ENCODE measurements at regions not wholly inside any gene's neighbourhood (a gene's known extent, or its start where the extent isn't known, plus 50 kb on each side); places are given as distances from the start of the nearest gene placed in this dataset.
"Not testable (repeated sequence)": the region's sequence is repeated elsewhere in the genome, so short reads cannot be mapped to it uniquely, and the experiment has no call there.

DNA sequence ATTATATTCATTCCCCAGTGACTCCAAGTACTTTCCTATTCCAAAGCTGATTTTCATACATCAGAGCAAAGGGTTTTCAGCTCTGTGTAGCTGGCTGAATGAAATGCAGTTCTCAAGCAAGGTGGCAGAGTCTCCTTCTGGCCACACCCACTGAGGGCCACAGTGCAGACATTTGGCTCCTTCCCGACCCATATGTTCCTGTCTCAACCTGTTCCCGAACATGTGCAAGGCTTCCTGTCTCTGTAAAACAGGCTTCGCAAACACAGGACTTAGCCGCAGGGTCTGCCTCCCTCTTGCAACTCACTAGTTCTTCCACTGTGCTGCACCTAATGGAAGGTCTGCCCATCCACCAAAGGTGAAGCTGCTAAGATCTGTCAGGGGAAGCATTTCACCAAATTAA, 249.2 kb downstream of the MID1IP1 start:
- peak; percentile 96 for ATAC-seq

DNA sequence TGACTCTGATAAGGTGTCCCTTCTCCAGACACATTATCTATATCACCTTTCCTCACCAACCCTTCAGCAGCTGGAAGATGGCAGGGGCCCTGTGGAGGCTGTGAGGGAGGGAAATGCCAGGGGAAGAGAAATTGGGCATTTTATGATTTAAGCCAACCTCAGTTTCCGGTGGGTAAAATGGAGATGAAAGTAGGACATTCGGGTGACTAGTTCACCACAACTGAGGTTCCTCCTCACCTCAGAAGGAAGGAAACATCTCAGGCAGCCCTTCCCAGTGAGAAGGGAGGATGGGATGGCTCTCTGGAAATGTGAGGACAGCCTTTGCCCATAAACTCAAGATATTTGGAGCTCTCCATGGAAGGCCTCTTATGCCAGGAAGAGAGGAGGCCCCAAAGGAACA, 251.5 kb downstream of the MID1IP1 start:
- no peak for ATAC-seq

DNA sequence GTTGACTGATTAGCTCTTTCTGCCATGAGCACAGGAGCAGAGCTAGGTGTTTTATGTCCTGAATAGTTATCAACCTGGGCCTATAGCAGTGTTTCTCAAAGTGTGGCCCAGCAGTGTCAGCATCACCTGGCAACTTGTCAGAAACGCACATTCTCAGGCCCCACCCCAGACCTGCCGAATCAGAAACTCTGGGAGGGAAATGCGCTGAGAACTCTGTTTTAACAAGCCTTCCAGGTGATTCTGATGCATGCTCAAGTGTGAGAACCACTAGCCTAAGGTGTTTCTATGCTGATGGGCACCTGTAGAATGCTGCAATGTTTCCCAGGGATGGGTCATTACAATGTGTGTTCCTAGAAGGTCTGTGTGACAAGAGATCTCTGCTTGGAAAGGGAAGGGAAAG, 257.5 kb downstream of the MID1IP1 start:
- ATAC-seq: peak; percentile 42

DNA sequence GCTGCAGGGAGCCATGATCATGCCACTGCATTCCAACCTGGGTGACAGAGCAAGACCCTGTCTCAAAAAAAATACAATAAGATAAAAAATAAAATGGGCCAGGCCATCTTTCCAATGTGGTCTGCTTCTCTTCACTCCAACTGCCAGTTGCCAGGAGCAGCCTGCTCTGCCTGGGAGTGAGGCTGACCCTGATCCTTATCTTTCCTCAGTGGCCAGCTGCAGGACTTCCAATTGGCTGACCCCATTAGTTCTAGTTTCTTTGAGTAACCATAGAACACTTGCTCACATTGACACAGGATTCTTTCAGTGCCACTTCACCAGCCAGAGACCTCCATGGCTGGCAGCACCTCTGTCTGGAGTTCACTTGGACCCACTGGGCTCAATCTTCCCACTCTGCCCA, 258.6 kb downstream of the MID1IP1 start:
- ATAC-seq: no peak

DNA sequence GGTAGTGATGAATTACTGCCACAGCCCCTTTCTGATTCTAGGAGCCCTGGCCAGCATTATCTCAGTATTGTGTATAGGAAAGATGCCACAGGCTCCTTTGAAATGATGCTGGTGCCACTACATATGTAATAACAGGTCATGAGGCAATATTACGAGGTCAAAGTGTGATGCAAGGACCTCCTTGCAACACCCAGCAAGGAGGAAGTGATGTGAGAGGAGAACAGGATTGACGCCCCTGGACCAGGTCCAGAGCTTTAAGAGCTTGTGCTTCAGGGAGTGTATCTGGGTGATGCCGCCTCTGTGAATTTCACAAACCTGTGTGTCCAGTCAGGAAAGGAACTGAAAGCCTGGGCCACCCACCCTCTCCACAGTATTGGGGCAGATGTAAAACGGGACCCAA, 261.8 kb downstream of the MID1IP1 start:
- ATAC-seq: peak; percentile 89

DNA sequence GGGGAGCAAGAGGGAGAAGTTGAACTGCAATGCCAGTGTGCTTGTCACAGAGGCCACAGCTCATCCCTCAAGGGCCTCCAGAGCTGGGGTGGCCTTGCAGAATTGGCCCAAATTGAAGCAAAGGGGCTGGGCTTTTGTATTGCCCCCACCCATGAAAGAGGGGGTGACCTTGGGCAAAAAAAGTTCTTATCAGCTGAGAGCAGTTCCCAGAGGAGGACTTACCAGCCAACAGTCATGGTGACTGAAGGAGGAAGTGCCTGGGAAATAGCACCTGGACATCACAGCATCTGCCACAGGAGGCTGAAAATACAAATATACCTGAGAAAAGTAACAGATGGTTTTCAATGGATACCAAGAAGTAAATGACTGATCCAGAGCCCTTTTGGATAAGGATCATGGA, 262.4 kb downstream of the MID1IP1 start:
- ATAC-seq: no peak

DNA sequence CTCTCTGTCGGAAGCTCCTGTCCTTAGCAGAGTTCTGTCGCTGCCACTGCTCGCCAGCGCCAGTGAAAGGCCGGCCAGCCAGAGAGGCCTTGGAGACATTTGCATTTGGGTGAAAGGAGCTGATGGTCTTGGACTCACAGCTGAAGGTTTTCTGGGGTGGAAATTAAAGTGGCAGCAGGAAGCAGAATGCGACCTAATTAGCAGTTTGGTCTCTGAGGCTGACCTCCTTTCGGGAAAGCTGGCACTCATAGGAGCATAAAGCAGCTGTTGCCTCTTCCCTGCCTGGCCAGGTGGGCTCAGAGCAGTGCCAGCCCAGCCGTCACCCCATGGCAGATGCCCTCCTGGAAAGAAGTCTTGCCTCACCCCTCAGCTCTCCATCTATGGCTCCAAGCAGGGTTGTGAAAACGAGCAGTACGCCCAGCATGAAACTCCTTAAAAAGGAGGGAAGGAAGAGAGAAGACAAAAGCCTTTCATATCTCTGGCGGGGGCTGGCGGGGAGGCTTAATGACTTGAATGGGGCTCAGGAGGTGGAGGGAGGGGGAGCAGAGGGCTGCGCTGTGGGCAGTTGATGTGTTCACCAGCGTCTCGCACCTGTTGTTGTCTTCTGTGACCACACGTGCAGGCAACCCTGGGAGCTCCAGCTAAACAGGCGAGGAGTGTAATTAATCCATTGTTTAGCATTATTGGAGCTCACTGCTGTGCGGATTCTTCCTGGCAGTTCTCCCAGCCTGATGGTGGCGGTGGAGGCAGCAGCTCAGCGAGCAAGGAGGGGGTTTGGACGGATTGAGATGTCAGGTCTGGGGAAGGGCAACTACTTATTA, 264.0 kb downstream of the MID1IP1 start:
- ATAC-seq: no peak

DNA sequence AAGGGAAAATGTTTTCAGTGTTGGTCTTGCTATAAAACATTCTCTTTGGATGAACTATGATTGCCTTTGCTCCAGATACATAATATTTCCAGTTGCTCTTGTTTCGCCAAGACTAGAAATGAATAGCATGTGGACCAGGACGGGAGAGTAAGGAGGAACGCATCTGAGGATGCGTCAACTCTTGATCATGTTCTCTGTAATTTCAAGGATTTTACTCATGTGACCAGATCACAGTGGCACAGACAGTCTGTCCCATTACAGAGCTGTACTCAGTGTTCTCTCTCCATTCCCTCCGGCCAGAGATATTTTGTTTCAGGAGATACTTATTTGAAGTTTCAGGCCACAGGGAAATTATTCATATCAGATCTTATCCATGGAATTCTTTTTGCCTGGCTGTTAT, 266.6 kb downstream of the MID1IP1 start:
- ATAC-seq: no peak

DNA sequence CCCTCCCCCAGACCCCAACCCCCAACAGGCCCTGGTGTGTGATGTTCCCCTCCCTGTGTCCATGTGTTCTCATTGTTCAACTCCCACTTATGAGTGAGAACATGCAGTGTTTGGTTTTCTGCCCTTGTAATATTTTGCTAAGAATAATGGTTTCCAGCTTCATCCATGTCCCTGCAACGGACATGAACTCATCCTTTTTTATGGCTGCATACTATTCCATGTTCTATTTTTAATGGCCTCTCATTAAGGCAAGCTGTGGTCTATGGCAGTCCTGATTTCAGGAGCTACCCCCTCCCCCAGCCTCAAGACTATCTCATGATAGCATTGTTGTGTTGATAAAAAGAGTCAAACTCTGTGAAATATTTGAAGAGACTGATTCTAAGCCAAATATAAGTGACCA, 267.4 kb downstream of the MID1IP1 start:
- not testable (repeated sequence) for ATAC-seq

DNA sequence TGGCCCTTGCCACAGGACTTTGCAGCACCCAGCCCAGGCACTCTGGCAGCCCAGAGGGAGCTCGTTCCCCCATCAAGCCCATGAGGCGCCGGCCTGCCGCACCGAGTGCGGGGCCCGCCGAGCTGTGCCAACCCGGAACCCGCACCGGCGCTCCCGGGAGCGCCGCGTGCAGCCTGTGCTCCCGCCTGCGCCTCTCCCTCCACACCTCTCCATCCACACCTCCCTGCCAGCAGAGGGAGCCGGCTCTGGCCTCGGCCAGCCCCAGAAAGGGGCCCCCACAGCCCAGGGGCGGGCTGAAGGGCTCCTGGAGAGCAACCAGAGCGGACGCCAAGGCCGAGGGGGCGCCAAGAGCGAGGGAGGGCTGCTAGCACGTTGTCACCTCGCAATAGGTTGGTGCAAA, 268.8 kb downstream of the MID1IP1 start:
- ATAC-seq: no peak

DNA sequence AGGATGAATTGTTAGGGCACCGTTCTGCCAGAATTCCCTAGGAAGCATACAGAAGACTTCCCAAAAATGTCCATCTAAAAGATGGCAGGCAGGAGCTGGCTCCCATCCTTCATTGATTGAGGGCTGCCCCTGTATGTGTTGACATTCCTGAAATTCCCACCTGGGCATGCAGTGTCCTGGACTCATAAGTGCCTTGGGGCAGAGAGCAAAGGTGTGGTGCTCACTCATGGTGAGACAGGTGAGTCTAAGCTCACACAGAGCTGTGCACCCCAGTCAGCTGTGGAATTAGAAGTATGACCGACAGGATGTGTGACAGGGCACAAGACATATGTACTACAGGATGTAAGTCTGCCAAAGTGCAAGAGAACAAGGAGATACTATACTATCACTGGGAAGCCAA, 271.9 kb downstream of the MID1IP1 start:
- ATAC-seq: peak; percentile 37

DNA sequence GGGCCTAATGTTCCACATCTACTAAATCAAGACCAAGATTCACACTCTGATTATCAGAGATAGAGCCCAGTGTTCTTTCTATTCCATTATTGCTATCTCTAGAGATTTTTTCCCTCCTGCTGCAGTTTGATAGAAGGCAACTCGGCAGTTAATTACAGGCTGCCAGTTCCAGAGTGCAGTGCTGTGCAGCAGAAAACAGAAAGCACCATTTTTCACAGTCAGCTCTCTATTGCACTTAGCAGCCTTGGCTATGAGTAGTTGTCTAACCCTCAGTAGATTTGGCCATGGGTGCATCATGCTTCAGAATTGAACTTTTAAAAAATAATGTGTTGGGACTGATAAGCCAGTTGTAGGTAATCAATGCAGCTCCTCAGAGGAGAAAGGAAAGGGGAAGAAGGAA, 295.3 kb downstream of the MID1IP1 start:
- no peak for ATAC-seq

DNA sequence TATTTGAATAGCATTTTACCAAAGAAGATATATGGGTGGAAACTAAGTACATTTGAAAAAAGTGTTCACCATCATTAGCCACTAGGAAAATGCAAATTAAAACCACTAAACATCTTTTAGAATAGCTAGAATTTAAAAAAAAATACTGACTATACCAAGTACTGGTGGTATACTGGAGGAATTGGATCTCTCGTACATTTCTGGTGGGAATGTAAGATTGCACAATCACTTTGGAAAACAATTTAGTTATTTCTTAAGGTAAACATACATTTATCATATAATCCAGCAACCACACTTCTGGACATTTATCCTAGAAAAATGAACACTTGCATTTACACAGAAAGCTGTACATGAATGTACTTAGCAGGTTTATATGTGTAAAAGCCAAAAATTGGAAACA, 303.5 kb downstream of the MID1IP1 start:
- no peak for ATAC-seq

DNA sequence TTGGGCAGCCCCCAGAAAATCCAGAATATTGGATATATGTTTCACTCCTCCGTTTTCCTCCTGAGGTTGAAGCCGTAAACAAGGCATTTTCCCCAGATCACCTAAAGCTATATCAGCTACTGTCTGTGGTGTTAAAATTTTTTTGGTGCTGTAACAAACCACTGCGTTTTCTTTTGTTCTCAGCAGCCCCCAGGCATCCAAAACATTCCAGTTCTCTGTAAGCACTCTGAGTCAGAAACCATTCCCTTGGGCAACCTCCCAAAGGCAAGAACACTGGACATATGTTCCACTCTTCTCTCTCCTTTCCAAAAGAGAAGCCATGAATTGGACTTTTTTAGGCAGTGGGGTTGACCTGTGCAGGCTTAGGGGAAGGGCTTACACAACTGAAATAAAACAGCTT, 310.9 kb downstream of the MID1IP1 start:
- ATAC-seq: no peak

DNA sequence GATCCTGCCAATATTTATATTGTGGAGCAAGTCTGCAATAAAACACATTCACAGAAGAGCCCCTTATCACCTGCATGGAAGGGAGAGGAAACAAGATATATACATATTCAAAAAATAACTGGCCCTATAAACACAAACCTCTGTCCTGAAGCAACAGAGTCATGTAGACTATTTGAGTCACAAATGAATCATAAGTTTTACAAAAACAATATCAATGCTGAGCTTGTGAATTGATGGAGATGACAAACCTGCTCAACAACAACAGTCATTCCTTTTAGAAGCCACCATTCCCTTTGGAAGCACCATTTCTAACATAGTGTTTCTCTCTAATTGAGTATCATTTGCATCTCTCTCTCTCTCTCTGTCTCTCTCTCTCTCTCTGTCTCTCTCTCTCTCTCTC, 313.9 kb downstream of the MID1IP1 start:
- ATAC-seq: peak; percentile 71

DNA sequence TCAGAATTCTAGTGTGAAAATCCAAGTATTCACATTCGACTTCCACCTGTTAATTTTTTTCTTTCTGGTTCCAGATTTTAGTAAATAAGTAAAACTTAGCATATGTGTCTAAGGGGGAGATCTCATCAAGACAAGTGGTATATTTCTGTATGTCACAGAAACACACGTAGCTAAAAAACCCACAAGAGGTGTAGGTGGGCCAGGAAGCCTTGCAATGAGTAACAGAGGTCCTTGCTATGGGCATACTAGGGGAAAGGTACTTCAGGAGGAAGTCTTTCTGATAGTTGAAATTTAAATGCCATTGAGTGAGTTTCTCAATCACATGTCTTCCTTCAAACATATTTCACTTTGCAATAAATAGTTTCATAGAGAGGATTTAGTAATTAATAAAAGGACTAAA, 315.8 kb downstream of the MID1IP1 start:
- no peak for ATAC-seq

DNA sequence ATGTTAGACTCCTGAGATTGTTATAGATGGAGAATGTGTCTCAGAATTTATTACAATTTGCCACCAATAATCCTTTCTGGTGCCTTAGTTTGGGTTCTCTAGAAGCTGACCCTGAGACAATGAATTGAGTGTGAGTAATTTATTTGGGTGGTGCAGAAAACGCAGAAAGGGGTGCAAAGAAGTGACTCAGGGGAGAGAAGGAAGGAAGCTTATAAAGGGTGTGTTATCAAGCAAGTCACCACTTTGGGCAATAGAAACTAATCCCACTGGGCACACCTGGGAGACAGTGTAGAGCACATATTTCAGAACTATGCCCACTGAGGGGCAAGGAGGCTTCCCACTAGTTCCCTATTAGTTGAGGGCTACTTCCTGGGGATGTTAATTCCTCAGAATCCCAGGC, 320.6 kb downstream of the MID1IP1 start:
- ATAC-seq: peak; percentile 75

DNA sequence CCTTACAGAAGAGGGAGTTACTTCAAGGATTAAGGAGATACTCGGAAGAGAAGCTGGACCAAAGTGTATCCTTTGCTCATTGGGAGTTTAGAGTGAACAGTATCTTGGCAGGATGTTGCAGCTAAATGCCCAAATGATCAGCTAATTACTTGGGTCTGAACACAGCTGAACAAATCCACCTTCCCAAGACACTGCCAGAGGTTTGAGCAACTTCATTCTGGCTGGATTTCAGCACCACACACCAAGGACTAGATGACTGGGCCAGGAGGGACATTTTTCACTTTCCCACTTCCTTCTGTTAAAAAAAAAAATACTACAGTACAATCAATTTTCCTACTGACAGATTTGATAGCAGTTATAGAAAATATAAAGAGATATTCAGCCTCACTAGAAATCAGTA, 324.6 kb downstream of the MID1IP1 start:
- no peak for ATAC-seq

DNA sequence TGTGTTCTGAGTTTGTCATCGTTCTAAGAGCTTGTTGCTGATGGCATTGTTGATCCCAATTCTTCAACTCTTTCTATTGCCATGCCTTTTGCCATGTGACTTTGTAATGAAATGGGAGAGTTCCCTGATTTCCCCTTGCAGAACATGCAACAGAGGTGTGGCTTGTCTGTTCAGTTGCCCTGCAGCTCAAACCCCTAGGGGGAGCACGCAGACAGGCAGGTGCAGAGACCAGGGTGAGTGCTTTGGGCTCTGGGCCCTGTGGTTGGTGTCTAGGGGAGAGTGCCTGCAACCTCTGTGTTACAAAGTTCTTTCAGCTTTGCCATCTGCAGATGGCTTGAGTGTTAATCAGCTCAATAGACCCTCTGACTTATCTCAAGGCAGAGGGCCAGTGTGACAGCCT, 332.7 kb downstream of the MID1IP1 start:
- no peak for ATAC-seq

DNA sequence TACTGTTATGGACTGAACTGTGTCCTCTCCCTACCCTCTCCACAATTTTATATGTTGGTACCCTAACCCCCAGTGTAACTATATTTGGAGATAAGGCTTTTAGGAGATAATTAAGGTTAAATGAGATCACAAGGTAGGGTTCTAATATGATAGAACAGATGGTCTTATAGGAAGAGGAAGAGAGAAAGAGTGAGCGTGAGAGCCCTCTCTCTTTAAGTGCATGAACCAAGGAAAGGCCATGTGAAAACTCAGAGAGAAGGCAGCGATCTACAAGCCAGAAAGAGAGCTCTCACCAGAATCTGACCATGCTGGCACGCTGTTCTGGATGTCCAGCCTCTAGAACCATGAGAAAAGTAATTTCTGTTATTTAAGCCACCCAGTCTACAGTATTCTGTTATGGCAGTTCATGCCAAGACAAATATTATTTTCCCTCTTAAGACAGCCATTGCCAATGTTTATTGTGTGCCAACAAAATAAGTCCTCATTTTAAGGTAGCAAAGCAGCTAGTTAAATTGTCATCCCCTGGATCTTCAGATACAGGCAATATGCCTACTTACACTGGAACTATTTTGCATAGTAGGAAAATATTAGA, 336.2 kb downstream of the MID1IP1 start:
- ATAC-seq: no peak

DNA sequence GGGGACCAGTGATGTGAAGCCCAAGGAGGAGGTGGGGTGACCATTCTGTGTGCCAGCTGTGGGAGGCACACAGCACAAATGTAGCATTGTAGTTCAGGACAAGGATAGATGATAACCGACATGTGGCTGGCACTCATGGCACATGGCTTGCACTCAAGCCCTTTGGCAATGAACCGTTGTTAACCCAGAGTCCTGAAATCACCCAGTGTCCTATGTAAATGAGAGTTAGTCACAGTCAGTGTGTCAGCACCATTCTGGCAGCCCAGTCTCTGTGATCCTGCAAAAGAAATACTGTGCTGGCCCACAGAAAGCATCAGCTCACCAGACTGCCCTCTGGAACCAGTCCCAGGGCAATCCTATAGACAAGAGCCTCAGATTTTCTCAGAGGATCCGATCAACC, 339.3 kb downstream of the MID1IP1 start:
- peak; percentile 36 for ATAC-seq

DNA sequence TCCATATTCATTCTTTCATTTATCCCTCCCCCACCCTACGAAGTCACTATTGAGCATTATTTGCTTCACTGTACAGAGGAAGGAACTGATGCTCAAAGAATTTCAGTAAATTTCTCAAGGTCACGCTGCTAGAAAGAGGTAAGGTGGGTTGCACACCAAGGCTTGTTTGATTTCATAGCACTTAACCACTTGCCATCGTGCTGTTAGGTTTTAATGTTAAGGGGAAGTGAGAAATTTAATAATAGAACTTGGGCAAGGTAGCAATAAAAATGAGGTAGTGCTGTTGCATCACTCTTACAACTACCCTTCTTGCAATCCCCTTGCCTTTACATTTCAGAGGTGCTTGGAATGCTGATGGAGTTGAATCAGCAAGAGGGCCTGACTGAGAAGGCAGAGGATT, 343.1 kb downstream of the MID1IP1 start:
- no peak for ATAC-seq

DNA sequence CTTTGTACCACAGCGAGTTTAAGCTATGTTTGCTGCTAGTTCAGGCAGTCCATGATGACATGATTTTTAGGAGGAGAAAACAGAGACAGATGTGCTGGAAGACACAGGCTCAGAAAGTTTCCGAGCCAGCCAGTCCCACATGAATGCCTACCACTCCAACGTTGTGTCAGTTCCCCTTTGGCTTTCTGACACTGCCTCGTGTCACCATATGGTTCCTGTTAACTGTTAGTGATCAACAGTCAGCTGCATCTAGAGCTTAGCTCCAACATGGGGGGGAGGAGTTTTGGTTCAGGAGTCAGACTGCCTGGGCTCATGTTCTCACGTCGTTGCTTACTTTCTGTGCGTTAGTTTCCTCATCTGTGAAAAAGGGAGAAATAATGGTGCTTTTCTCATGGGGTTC, 343.7 kb downstream of the MID1IP1 start:
- ATAC-seq: no peak

DNA sequence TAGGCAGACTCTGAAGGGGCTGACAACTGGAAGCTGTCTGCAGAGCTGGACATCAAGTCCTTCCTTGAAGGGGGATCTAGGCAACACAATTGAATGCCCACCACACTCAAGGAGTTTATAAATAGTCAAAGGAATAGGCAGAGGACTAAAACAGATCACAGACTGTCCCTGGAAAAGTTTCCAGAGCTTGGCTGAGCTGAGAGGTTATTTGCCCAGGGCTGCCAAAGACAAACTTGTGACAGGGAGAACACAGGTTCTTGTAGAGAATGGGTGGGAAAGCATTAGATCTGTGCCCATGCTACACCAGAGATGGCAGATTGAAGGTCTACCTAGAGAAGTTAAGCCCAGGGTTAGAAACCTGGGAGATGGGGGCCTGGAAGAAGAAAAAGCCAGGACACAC, 344.6 kb downstream of the MID1IP1 start:
- no peak for ATAC-seq

DNA sequence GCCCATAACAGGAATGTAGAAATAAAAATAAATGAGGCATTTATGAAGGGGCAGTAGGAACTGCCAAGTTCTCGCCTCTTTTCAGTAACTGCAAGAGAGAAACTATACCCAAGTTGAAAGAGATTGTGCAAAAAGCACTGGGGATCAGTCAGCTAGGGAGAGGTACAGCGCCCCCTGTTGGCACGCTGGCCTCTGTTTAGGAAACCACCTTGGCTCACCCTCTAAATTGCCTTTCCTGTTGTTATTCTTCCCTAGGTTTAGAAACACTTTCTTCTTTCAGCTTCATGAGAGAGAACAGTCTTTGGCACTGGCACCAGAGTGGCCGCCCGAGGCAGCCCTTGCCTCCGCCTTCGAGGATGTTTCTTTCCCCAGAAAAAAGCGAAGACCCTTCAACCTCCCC, 348.5 kb downstream of the MID1IP1 start:
- peak; percentile 67 for ATAC-seq

Data from esophagus mucosa (tissue), 1 donor.